ENCODE measurements at regions not wholly inside any gene's neighbourhood (a gene's known extent, or its start where the extent isn't known, plus 50 kb on each side); places are given as distances from the start of the nearest gene placed in this dataset.

DNA sequence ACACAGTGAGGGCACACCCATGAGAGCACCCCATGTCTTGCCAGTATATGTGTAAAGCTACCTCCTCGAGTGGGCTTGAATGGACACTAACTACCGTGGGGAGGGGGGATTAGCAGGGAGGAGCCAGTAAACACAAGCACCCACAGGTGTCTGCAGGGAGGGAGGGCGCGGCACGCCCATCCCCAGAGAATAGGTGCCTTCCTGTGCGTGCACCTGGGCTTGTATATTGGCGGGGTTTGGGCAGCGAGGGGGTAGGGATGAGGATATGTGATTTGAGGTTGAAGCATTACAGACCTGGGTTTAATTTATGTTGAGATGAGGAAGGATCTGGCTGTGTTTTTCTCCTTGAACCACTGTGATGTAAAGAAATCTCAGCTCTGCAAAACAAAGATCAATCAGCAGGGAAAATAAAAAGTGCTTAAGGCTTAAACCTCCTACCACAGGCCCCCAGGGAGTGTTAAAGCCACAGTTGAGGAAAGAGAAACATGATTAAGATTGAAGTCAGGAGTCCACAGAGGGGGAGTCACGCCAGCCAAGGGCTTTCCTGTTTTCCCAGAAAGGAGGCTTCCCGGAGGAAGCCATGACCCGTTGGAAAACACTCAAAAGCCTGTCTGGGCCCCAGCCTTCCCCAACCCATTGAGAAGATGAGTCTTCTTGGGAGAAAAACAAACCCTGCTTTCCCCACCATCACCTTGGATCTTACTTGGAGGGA, 80.0 kb downstream of the CAMK2N1 start:
- TF ChIP-seq CTCF (IDR thresholded peaks at IDR 0.05) (no peak), EP300 (IDR thresholded peaks at IDR 0.05) (no peak), POLR2AphosphoS5 (IDR thresholded peaks at IDR 0.05) (no peak)

Data from suprapubic skin (tissue), 4 donors.